Mesodermal cell (in vitro differentiated cells): ENCODE measurements at regions not wholly inside any gene's neighbourhood (a gene's known extent, or its start where the extent isn't known, plus 50 kb on each side); places are given as distances from the start of the nearest gene placed in this dataset.

Source experiments
- H3K27ac ChIP-seq: 2 replicates; pipeline ENCODE4 v1.7.0; 2013; ENCODE audit warnings: mild to moderate bottlenecking, low read depth, low read length, moderate library complexity; ENCODE audit not compliant: severe bottlenecking
- H3K36me3 ChIP-seq: 2 replicates; pipeline ENCODE4 v1.7.1; 2013; ENCODE audit warnings: mild to moderate bottlenecking, low read length, moderate library complexity; ENCODE audit not compliant: control insufficient read depth, insufficient read depth
- H3K4me1 ChIP-seq: one replicate; pipeline ENCODE4 v1.7.1; 2013; ENCODE audit warnings: mild to moderate bottlenecking, low read length; ENCODE audit not compliant: insufficient read depth, control insufficient read depth, poor library complexity, severe bottlenecking
- H3K4me3 ChIP-seq: 2 replicates; pipeline ENCODE4 v1.7.0; 2013; ENCODE audit warnings: low read length, control low read depth, mild to moderate bottlenecking; ENCODE audit not compliant: insufficient read depth, poor library complexity, severe bottlenecking; ENCODE audit errors: extremely low read depth
- H3K9me3 ChIP-seq: 2 replicates; pipeline ENCODE4 v1.7.1; 2013; ENCODE audit warnings: mild to moderate bottlenecking, low read length, moderate library complexity; ENCODE audit not compliant: control insufficient read depth
- WGBS, 2 experiments: methylation state at CpG; one replicate each; pipeline ENCODE4 v1.1.5; 2013; ENCODE audit warnings: missing lambda C conversion rate in 2 of 2; ENCODE audit not compliant: insufficient coverage in 2 of 2; 5-methylcytosine and 5-hydroxymethylcytosine counted together

- Histone ChIP-seq H3K9me3 (no peaks in the 10 kb centered on the region), H3K27ac (no peak overlapping the region), H3K36me3 (no peaks in the 10 kb centered on the region), H3K4me1 (peaks cover 7% of the 10 kb centered on the region), H3K4me3 (no peak overlapping the region)
- 81 to 84% methylated on average over 14 to 17 of the region's 21 CpGs for WGBS, 2 experiments
Measured at GRCh38 chr2:120622886-120623753, 112.5 kb upstream of the GLI2 start.

DNA sequence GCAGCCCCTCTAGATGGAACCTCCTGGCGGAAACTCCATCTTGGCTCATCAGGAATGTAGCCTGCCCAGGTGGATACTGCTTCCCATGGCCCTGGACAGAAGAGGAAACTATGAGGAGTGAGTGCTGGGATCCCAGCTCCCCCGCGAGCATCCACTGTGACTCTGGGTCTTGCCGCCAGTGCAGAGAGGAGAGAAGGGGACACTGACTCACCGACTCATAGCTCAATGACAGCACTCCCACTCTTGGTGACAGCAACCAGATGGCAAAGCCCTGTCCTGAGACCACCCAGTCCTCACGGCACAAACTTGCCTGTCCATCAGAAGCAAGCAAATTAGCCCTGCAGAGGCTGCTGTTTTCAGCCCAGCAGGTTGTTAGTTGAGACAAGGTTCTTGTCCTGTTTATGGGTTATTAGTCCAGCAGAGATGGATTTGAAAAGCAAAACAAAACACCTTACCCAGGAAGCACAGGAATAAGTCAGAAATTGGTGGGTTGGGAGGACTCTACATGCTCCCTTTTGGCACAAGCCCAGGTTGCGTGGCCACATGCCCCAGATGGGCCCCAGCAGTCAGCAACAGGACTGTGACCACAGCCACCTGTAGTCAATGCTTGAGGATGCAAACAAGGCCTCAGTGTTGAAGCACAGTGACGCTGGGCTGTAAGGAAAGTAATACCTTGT, 111.5 kb upstream of the GLI2 start:
- Histone ChIP-seq H3K4me1 (peaks cover 7% of the 10 kb centered on the region), H3K4me3 (no peak overlapping the region), H3K9me3 (no peaks in the 10 kb centered on the region), H3K27ac (no peak overlapping the region), H3K36me3 (no peaks in the 10 kb centered on the region)
- 90% methylated on average over 2 to 7 of the region's 8 CpGs for WGBS, 2 experiments

- H3K4me3 ChIP-seq = no peak overlapping the region
- peaks cover 2% of the 10 kb centered on the region for H3K4me1 ChIP-seq
- H3K9me3 ChIP-seq = no peaks in the 10 kb centered on the region
- H3K36me3 ChIP-seq = no peaks in the 10 kb centered on the region
- 86 to 89% methylated on average over 15 of the region's 15 CpGs for WGBS, 2 experiments
- no peak overlapping the region for H3K27ac ChIP-seq
Measured at GRCh38 chr2:120624738-120625446, 110.8 kb upstream of the GLI2 start.

GRCh38 chr2:120625865-120626560, 109.7 kb upstream of the GLI2 start:
- WGBS, 2 experiments = 95 to 98% methylated on average over 5 to 6 of the region's 9 CpGs
- H3K27ac ChIP-seq = no peak overlapping the region

GRCh38 chr2:120626566-120626965, 109.1 kb upstream of the GLI2 start:
- peaks cover 11% of the 10 kb centered on the region for H3K4me1 ChIP-seq
- H3K4me3 ChIP-seq = no peak overlapping the region
- WGBS, 2 experiments = 80 to 93% methylated on average over 4 to 5 of the region's 6 CpGs
- H3K36me3 ChIP-seq = no peaks in the 10 kb centered on the region
- H3K9me3 ChIP-seq = no peaks in the 10 kb centered on the region
- H3K27ac ChIP-seq = no peak overlapping the region

More at GRCh38 chr2:120625865-120626560, 109.7 kb upstream of the GLI2 start:
- peaks cover 6% of the 10 kb centered on the region for H3K4me1 ChIP-seq
- no peak overlapping the region for H3K4me3 ChIP-seq
- no peaks in the 10 kb centered on the region for H3K9me3 ChIP-seq
- H3K36me3 ChIP-seq = no peaks in the 10 kb centered on the region

DNA sequence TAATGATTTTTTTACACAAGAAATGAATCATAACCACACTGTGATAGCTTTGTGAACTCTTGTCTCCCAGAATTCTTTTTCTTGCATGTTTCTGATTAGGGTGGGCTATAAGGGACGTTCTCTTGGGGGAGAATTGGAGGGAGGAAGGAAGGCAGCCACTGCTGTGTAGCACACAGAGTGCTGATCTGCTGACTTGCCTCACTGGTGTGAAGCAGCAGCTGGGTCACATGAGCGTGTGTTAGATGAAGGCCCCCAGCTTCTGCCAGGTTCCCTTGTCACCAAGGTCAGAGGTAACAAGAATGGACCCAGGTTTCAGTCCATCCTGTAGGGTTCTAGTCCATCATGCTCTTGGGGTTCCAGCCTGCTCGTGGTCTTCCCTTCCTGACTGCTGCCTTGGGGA, 107.4 kb upstream of the GLI2 start:
- Histone ChIP-seq H3K36me3 (no peaks in the 10 kb centered on the region), H3K27ac (no peak overlapping the region), H3K4me1 (peaks cover 15% of the 10 kb centered on the region), H3K9me3 (no peaks in the 10 kb centered on the region), H3K4me3 (no peak overlapping the region)
- whole genome bisulfite sequencing, 2 experiments = 73 to 80% methylated on average over 2 to 3 of the region's 3 CpGs

DNA sequence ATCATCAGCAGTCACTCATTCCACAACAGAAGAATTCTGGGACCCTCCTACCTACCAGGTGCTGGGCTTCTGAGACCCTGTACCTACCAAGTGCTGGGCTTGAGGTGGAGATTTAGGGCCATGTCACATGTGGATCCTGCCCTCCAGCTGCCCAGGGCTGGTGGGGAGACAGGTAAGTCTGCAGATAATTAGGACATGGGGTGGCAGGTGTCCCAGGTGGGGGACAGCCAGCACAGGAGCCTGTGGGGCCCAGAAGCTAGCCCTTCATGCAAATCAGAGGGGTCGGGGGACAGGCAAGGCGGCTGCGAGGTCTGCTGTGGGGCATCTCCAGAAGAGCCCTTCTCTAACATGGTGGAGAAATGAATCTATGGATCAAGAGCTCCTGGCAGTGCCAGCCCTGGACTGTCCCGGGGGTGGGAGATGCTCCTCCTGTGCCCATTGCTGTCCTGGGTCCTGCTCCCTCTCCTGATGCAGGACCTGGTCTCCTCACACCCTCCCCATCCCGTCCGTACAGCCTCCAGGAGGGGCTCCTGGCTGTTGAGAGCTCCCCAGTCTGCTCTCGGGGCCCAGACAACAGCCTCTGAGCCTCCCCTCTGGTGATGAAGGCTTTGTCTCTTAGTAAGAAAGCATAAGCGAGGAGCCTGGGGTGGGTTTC, 106.3 kb upstream of the GLI2 start:
- Histone ChIP-seq H3K4me3 (no peak overlapping the region), H3K9me3 (no peaks in the 10 kb centered on the region), H3K4me1 (peaks cover 15% of the 10 kb centered on the region), H3K36me3 (no peaks in the 10 kb centered on the region), H3K27ac (no peak overlapping the region)
- WGBS, 2 experiments = 93 to 100% methylated on average over 2 to 5 of the region's 8 CpGs

GRCh38 chr2:120630031-120630701, 105.5 kb upstream of the GLI2 start:
- WGBS, 2 experiments = 91 to 96% methylated on average over 9 to 10 of the region's 10 CpGs
- H3K27ac ChIP-seq = no peak overlapping the region
- H3K36me3 ChIP-seq = no peaks in the 10 kb centered on the region
- H3K4me1 ChIP-seq = peaks cover 15% of the 10 kb centered on the region
- H3K4me3 ChIP-seq = no peak overlapping the region
- no peaks in the 10 kb centered on the region for H3K9me3 ChIP-seq

GRCh38 chr2:120631236-120631635, 104.4 kb upstream of the GLI2 start:
- whole genome bisulfite sequencing, 2 experiments = 89 to 100% methylated on average over 2 to 4 of the region's 4 CpGs
- Histone ChIP-seq H3K36me3 (no peaks in the 10 kb centered on the region), H3K4me1 (peaks cover 15% of the 10 kb centered on the region), H3K27ac (peak overlapping the region; percentile 32), H3K4me3 (no peak overlapping the region), H3K9me3 (no peaks in the 10 kb centered on the region)
